BJ (cell line): ENCODE measurements at regions not wholly inside any gene's neighbourhood (a gene's known extent, or its start where the extent isn't known, plus 50 kb on each side); places are given as distances from the start of the nearest gene placed in this dataset.

ENCODE experiments used
- CTCF ChIA-PET: fragments of 350-600 bp; formaldehyde crosslinking; extraction: SDS; loops from one replicate; lab custom pipeline; 2021; ENCODE audit warnings: antibody characterized with exemption, inconsistent platforms; lab: Yijun Ruan, JAX
- POLR2A ChIA-PET: fragments of 300-600 bp; sonication (Branson Sonifier 250); formaldehyde crosslinking; extraction: SDS; loops from one replicate; lab custom pipeline; 2021; ENCODE audit warnings: antibody characterized with exemption; lab: Charles Lee
- DNase-seq: peaks from one replicate; pipeline ENCODE4 v3.0.0-alpha.2; 2011; ENCODE audit warnings: low read depth
- H3K27me3 ChIP-seq: 2 replicates; pipeline ENCODE4 v1.6.0; 2011; ENCODE audit warnings: low read length; ENCODE audit not compliant: control insufficient read depth, insufficient read depth
- H3K36me3 ChIP-seq: 2 replicates; pipeline ENCODE4 v1.5.1; 2011; ENCODE audit warnings: low read length; ENCODE audit not compliant: control insufficient read depth, insufficient read depth
- H3K4me3 ChIP-seq: 2 replicates; pipeline ENCODE4 v1.5.1; 2011; ENCODE audit warnings: low read depth, mild to moderate bottlenecking, control low read depth, low read length
- CTCF ChIP-seq: IDR thresholded peaks from 2 replicates; pipeline ENCODE4 v1.5.1; 2011; ENCODE audit warnings: low read depth, mild to moderate bottlenecking, control low read depth, inconsistent platforms, low read length, moderate library complexity; ENCODE audit not compliant: insufficient read depth

DNA sequence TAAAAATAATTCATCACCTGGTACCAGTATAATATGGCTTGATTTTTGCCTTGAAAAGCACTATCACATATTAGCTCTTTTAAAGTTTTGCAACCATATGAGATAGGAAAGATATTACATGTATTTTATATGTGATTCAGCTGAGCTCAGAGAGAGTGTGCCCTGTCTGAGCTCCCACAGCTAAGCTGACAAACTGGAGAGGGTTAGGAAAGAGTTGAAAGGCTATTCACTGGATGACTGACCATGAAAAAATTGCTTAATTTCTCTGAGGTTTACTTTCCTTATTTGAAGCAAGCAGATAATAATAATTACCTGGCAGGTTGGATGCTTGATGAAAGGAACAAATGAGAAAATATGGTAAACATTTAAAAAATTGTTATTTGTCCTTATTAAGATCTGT, 97.4 kb upstream of the CCDC80 start:
- H3K27me3 ChIP-seq: no peaks in the 10 kb centered on the region
- TF ChIP-seq CTCF: no peak
- DNase-seq: no peak
- ChIA-PET CTCF (interaction anchor here (5.4 to 8.1 kb wide), 2 partner anchors 75 to 95 kb away, joined by 75 to 137 read pairs; partner anchors contain the start of gene CCDC80), POLR2A (no interaction called here)
- no peaks in the 10 kb centered on the region for H3K36me3 ChIP-seq
- H3K4me3 ChIP-seq: no peak overlapping the region

DNA sequence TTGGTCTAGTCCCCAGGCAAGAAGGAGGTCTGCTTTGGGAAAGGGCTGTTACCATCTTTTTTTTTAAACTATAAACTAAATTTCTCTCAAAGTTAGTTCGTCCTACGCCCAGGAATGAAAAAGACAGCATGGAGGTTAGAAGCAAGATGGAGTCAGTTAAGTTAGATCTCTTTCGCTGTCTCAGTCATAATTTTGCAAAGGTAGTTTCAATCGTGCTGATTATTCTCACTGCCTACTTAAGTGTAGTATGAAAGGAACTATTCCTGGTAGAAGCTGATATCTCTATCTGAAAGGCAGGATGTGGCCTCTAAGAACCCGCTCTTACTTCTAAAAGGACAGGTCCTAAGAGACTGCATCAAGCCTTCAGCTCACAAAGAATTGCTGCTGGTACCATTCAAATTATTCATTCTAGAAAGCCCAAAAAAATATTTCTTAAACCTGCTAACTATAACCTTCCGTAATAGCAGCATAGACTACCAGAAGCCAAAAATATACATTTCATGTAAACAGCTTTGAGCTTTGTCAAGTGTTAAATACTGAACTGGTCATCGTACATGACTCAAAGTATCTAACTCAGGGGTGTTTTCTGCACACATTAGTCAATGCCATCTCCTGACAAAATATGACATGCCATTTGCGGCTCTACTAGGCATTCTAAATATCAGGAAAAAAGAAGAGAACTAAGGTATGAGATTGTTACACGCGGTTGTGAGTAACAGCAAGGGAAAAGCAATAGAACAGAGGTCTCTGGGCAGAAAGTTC, 96.0 kb upstream of the CCDC80 start:
- CTCF ChIA-PET: interaction anchor here (0.9 to 8.1 kb wide), 5 partner anchors 8 to 242 kb away, joined by 3 to 137 read pairs (median 29); partner anchors contain the start of gene CCDC80
- no peaks in the 10 kb centered on the region for H3K36me3 ChIP-seq
- no peak overlapping the region for H3K4me3 ChIP-seq
- TF ChIP-seq CTCF: no peak
- DNase-seq: no peak
- H3K27me3 ChIP-seq: no peaks in the 10 kb centered on the region
- POLR2A ChIA-PET: no interaction called here

DNA sequence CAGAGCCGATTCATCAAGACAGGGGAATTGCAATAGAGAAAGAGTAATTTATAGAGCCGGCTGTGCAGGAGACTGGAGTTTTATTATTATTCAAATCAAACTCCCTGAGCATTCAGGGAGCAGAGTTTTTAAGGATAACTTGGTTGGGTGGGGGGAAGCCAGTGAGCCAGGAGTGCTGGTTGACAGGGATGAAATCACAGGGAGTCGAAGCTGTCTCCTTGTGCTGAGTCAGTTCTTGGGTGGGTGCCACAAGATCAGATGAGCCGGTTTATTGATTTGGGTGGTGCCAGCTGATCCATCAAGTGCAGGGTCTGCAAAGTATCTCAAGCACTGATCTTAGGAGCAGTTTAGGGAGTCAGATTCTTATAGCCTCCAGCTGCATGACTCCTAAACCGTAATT, 95.4 kb upstream of the CCDC80 start:
- POLR2A ChIA-PET: no interaction called here
- H3K4me3 ChIP-seq: no peak overlapping the region

GRCh38 chr3:112735926-112736325, 95.0 kb upstream of the CCDC80 start:
- Histone ChIP-seq H3K4me3 (no peak overlapping the region), H3K36me3 (no peaks in the 10 kb centered on the region), H3K27me3 (no peaks in the 10 kb centered on the region)
- DNase-seq: no peak
- POLR2A ChIA-PET: no interaction called here
- TF ChIP-seq CTCF: no peak
- CTCF ChIA-PET: interaction anchor here (1.5 to 8.1 kb wide), 9 partner anchors 9 to 243 kb away, joined by 5 to 137 read pairs (median 19); partner anchors contain the start of gene CCDC80

More for the DNA sequence above, 95.4 kb upstream of the CCDC80 start:
- CTCF ChIA-PET: interaction anchor here (1.0 to 8.1 kb wide), 7 partner anchors 9 to 243 kb away, joined by 5 to 137 read pairs (median 23); partner anchors contain the start of gene CCDC80
- Histone ChIP-seq H3K27me3 (no peaks in the 10 kb centered on the region), H3K36me3 (no peaks in the 10 kb centered on the region)
- no peak for DNase-seq
- TF ChIP-seq CTCF: no peak

GRCh38 chr3:112734736-112735350, 93.9 kb upstream of the CCDC80 start:
- no peak for DNase-seq
- peak; percentile 77 for TF ChIP-seq CTCF

More at GRCh38 chr3:112734736-112735350, 93.9 kb upstream of the CCDC80 start:
- no peaks in the 10 kb centered on the region for H3K27me3 ChIP-seq
- POLR2A ChIA-PET: interaction anchor here (0.7 to 1.7 kb wide), 4 partner anchors 50 to 93 kb away, joined by 3 to 8 read pairs (median 6); no protein-coding TSS in a partner anchor
- CTCF ChIA-PET: interaction anchor here (0.6 to 8.1 kb wide), 33 partner anchors 10 to 250 kb away, joined by 3 to 137 read pairs (median 5); partner anchors contain the start of genes CCDC80 and CD200R1
- H3K4me3 ChIP-seq: no peak overlapping the region
- no peaks in the 10 kb centered on the region for H3K36me3 ChIP-seq
